Glutamatergic neuron (in vitro differentiated cells): ENCODE measurements at regions not wholly inside any gene's neighbourhood (a gene's known extent, or its start where the extent isn't known, plus 50 kb on each side); places are given as distances from the start of the nearest gene placed in this dataset.

Experiments used
- DNase-seq: peaks from one replicate; pipeline ENCODE4 v3.0.0; 2022
- H3K27ac Mint-ChIP-seq: one replicate; pipeline ENCODE4 v1.8.0; 2020; ENCODE audit warnings: mild to moderate bottlenecking, mixed read lengths, inconsistent platforms; ENCODE audit not compliant: unreplicated experiment
- H3K27me3 Mint-ChIP-seq: one replicate; pipeline ENCODE4 v1.8.0; 2020; ENCODE audit warnings: mild to moderate bottlenecking, moderate library complexity, mixed read lengths, inconsistent platforms; ENCODE audit not compliant: unreplicated experiment
- H3K36me3 Mint-ChIP-seq: one replicate; pipeline ENCODE4 v1.8.0; 2020; ENCODE audit warnings: mild to moderate bottlenecking, mixed read lengths, inconsistent platforms; ENCODE audit not compliant: unreplicated experiment
- H3K4me1 Mint-ChIP-seq: one replicate; pipeline ENCODE4 v1.8.0; 2020; ENCODE audit warnings: mild to moderate bottlenecking, low read depth, mixed read lengths, inconsistent platforms; ENCODE audit not compliant: unreplicated experiment
- H3K4me3 Mint-ChIP-seq: one replicate; pipeline ENCODE4 v1.8.0; 2020; ENCODE audit warnings: mild to moderate bottlenecking, mixed read lengths, inconsistent platforms; ENCODE audit not compliant: unreplicated experiment
- H3K9me3 Mint-ChIP-seq: one replicate; pipeline ENCODE4 v1.8.0; 2020; ENCODE audit warnings: mild to moderate bottlenecking, moderate library complexity, mixed read lengths, inconsistent platforms; ENCODE audit not compliant: unreplicated experiment
- TF ChIP-seq, protein P1 (sequence below): fragments of 200-600 bp; sonication (generic); IDR thresholded peaks from one replicate; pipeline ENCODE4 v1.5.0; 2021; ENCODE audit not compliant: partially characterized antibody, unreplicated experiment

- Mint-ChIP-seq H3K27ac (no peak overlapping the region), H3K27me3 (no peaks in the 10 kb centered on the region), H3K4me1 (no peaks in the 10 kb centered on the region), H3K36me3 (no peaks in the 10 kb centered on the region), H3K9me3 (no peaks in the 10 kb centered on the region), H3K4me3 (no peak overlapping the region)
- TF ChIP-seq, protein P1, sequence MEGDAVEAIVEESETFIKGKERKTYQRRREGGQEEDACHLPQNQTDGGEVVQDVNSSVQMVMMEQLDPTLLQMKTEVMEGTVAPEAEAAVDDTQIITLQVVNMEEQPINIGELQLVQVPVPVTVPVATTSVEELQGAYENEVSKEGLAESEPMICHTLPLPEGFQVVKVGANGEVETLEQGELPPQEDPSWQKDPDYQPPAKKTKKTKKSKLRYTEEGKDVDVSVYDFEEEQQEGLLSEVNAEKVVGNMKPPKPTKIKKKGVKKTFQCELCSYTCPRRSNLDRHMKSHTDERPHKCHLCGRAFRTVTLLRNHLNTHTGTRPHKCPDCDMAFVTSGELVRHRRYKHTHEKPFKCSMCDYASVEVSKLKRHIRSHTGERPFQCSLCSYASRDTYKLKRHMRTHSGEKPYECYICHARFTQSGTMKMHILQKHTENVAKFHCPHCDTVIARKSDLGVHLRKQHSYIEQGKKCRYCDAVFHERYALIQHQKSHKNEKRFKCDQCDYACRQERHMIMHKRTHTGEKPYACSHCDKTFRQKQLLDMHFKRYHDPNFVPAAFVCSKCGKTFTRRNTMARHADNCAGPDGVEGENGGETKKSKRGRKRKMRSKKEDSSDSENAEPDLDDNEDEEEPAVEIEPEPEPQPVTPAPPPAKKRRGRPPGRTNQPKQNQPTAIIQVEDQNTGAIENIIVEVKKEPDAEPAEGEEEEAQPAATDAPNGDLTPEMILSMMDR, result no peak
- no peak for DNase-seq
Observed at GRCh38 chr3:81097889-81098288, 663.6 kb downstream of the GBE1 start.

DNA sequence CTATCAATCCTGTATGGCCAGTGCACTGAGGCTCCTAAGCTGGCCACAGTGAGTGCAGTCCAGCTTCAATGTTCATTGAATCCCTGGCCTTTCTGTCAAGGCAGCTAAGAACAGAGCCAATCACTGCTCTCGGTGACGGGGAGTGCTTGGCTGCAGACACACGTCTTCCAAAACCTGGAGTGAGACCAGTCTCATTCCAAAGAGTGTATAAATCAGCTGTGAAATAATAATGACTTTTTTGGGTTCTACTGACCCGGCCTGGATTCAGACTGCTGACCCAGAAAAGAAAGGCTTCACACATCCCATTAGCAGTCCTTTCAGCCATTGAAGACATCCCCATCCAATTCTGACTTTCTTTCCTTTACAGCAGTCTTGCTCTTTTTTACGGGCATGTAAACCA is 665.5 kb downstream of the GBE1 start:
- Mint-ChIP-seq H3K27me3 (no peaks in the 10 kb centered on the region), H3K4me3 (no peak overlapping the region), H3K9me3 (peaks cover 5% of the 10 kb centered on the region), H3K27ac (no peak overlapping the region), H3K4me1 (no peaks in the 10 kb centered on the region), H3K36me3 (no peaks in the 10 kb centered on the region)
- DNase-seq, result no peak
- TF ChIP-seq, protein P1, result no peak

GRCh38 chr3:81094986-81095385 is 666.5 kb downstream of the GBE1 start:
- Mint-ChIP-seq H3K4me1 (no peaks in the 10 kb centered on the region), H3K9me3 (peaks cover 5% of the 10 kb centered on the region), H3K27me3 (no peaks in the 10 kb centered on the region), H3K27ac (no peak overlapping the region), H3K36me3 (no peaks in the 10 kb centered on the region), H3K4me3 (no peak overlapping the region)
- TF ChIP-seq, protein P1, result no peak
- no peak for DNase-seq

DNA sequence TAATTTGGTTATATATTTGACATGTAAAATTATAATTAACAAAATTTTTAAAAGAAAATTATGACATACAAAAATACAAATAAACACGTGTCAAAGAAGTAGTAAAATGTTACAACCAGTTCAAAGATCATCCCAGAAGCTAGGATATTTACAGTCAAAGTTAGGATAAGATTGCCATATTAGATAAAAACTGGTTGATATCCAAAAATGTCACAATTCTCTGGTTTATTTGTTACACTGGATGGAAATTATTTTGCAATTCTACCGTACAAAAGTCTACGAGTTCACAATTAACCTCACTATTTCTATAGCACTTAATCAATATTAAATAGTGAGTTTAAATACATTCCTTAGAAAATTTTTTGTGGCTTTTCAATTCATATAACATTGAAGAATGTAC is 673.8 kb downstream of the GBE1 start:
- Mint-ChIP-seq H3K4me3 (no peak overlapping the region), H3K4me1 (no peaks in the 10 kb centered on the region), H3K36me3 (no peaks in the 10 kb centered on the region), H3K27ac (no peak overlapping the region), H3K27me3 (no peaks in the 10 kb centered on the region), H3K9me3 (peaks cover 5% of the 10 kb centered on the region)
- TF ChIP-seq, protein P1, result no peak
- DNase-seq, result no peak

GRCh38 chr3:81086348-81086747 is 675.1 kb downstream of the GBE1 start:
- DNase-seq, result no peak
- no peak overlapping the region for H3K4me3 Mint-ChIP-seq
- no peaks in the 10 kb centered on the region for H3K36me3 Mint-ChIP-seq
- H3K9me3 Mint-ChIP-seq, result peaks cover 4% of the 10 kb centered on the region
- H3K27ac Mint-ChIP-seq, result no peak overlapping the region
- no peaks in the 10 kb centered on the region for H3K27me3 Mint-ChIP-seq
- TF ChIP-seq, protein P1, result no peak
- H3K4me1 Mint-ChIP-seq, result no peaks in the 10 kb centered on the region
